Spleen (tissue), 7 donors: ENCODE measurements at regions not wholly inside any gene's neighbourhood (a gene's known extent, or its start where the extent isn't known, plus 50 kb on each side); places are given as distances from the start of the nearest gene placed in this dataset.

Experiments used
- CTCF ChIP-seq, 11 experiments: fragments of 200-600 bp in 7 of 11; fragments of 450-650 bp in 4 of 11; sonication (generic) in 4 of 11; IDR thresholded peaks in 8 of 11; conservative IDR thresholded peaks in 3 of 11; 1 replicate in 7 of 11; 2 replicates in 4 of 11; pipeline versions ENCODE4 v1.4.0 to v1.8.0; 2016 to 2021; ENCODE audit warnings: antibody characterized with exemption in 11 of 11, inconsistent platforms in 4 of 11, mild to moderate bottlenecking in 1 of 11
- POLR2A ChIP-seq, 3 donors: fragments of 450-650 bp; IDR thresholded peaks; one replicate each; pipeline ENCODE4 v1.5.1; 2017; ENCODE audit warnings: antibody characterized with exemption in 3 of 3, mild to moderate bottlenecking in 1 of 3
- POLR2AphosphoS5 ChIP-seq, 3 donors: sonication (generic); formaldehyde crosslinking; IDR thresholded peaks; one replicate each; pipeline ENCODE4 v1.5.1; 2017; ENCODE audit warnings: antibody characterized with exemption in 3 of 3
- donor health status: DM: no; HTN: no; CAD: no; lungs with moderate emphysema.
- donor health status: DM: no; HTN: no; CAD: no.
- donor health status: DM: no; HTN: no; CAD: no.

- TF ChIP-seq CTCF (IDR thresholded peaks at IDR 0.05 in 8 of 11, conservative IDR thresholded peaks at IDR 0.05 in 3 of 11) (no peak), POLR2AphosphoS5 (IDR thresholded peaks at IDR 0.05) (no peak), POLR2A (IDR thresholded peaks at IDR 0.05) (no peak)
Measured at GRCh38 chr2:57562495-57562894, 484.1 kb upstream of the VRK2 start.
